Hypothalamus (tissue), 51 donors: ENCODE measurements at regions not wholly inside any gene's neighbourhood (a gene's known extent, or its start where the extent isn't known, plus 50 kb on each side); places are given as distances from the start of the nearest gene placed in this dataset.

Experiments
- DNase-seq, 51 donors: peaks; one replicate each; lab custom pipeline; 2025; lab: John Stamatoyannopoulos, UW

DNA sequence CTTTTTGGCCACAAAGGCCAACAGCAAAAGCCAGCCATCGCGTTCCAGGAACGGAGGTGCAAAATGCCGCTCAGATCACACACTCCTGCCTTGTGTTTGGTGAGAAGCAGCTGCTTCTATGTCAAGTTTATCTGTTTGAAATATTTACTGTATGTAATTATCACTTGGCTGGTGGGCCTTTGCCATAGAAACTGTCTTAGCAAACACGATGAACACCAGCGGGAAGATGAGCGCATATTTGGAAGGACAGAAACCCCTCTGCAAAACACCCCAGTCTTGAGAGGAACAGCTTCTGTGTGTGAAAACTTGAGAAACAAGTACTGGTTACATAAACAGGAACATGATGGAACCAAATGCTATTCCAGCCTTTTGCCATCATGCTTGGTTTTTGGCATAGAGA lies 59.7 kb downstream of the SCG2 start:
- DNase-seq: no peak

GRCh38 chr2:223545406-223545805 lies 56.8 kb downstream of the SCG2 start:
- DNase-seq: no peak

- no peak for DNase-seq
Observed at GRCh38 chr2:223545830-223546229, 56.3 kb downstream of the SCG2 start.
